ENCODE measurements at regions not wholly inside any gene's neighbourhood (a gene's known extent, or its start where the extent isn't known, plus 50 kb on each side); places are given as distances from the start of the nearest gene placed in this dataset.
"Not testable (repeated sequence)": the region's sequence is repeated elsewhere in the genome, so short reads cannot be mapped to it uniquely, and the experiment has no call there.

DNA sequence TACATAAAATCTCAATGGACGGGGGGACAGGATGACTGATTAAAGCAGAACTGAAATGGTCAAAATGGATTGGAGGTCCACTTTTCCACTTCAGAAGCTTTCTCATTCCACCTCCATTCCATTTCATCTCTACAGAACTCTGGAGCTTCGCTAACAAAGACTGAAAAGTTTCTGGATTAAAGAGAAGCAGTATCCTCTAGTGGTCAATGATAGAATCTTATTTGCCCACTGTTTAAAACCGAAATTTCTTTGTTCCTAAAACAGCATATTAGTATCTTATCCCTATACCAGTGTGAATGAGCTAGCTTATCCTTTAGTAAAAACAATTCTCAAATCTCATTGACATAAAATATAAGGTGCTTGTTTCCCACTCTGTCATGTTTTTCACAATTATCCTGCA, 890.6 kb downstream of the KCNT2 start:
- Mint-ChIP-seq H3K4me3 (no peak overlapping the region), H3K9me3 (no peaks in the 10 kb centered on the region), H3K4me1 (ENCODE audit: low read depth) (no peaks in the 10 kb centered on the region), H3K36me3 (ENCODE audit: low read depth) (no peaks in the 10 kb centered on the region), H3K27ac (no peak overlapping the region), H3K27me3 (ENCODE audit: low read depth) (no peaks in the 10 kb centered on the region)
- DNase-seq = no peak
- CTCF ChIA-PET = interaction anchor here (0.7 kb wide), 1 partner anchor 28 kb away, joined by 6 read pairs; no protein-coding TSS in a partner anchor
- intact Hi-C loops (cut with micrococcal nuclease) = no loop called here

DNA sequence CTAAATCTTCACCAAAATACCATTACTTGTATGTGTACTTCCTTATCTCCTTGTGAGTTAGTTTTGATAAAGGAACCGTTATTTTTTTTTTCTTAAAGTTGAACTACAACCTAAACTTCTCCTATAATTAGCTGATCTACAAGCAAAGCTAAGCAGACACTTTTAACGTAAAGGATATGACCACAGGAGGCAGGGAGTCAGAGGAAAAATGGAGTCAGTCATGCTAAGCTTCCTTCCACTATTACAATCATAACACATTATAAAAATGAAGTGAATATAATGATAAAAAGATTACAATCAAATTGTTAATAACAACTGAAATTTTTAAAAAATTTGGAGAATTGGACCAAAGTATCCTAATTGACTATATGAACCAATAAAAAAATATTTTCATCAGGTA, 892.6 kb downstream of the KCNT2 start:
- no peaks in the 10 kb centered on the region for H3K9me3 Mint-ChIP-seq
- no peak overlapping the region for H3K4me3 Mint-ChIP-seq
- intact Hi-C loops (cut with micrococcal nuclease) = no loop called here
- H3K4me1 Mint-ChIP-seq (ENCODE audit: low read depth) = no peaks in the 10 kb centered on the region
- DNase-seq = no peak
- H3K36me3 Mint-ChIP-seq (ENCODE audit: low read depth) = no peaks in the 10 kb centered on the region
- no peaks in the 10 kb centered on the region for H3K27me3 Mint-ChIP-seq (ENCODE audit: low read depth)
- CTCF ChIA-PET = no interaction called here
- H3K27ac Mint-ChIP-seq = no peak overlapping the region

DNA sequence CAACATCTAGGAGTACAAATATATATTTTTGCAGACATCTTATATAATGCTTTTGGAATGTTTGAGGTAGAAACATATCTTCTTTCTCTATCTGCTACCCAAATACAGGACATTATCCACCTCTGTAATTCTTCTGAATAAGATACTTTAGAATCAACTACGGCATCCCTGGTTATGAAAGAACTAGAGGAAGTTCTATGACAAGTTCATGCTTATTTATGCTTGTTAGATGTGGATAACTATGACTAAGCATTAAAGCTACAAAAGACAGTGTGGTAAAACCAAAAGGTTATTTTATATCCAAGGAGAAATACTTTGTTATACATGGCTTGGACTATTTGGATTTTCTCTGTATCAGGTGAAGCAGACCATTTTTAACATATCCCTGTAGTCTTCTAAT, 894.0 kb downstream of the KCNT2 start:
- Mint-ChIP-seq H3K9me3 (no peaks in the 10 kb centered on the region), H3K4me3 (no peak overlapping the region), H3K27ac (no peak overlapping the region), H3K36me3 (ENCODE audit: low read depth) (no peaks in the 10 kb centered on the region), H3K27me3 (ENCODE audit: low read depth) (no peaks in the 10 kb centered on the region), H3K4me1 (ENCODE audit: low read depth) (no peaks in the 10 kb centered on the region)
- intact Hi-C loops (cut with micrococcal nuclease) = no loop called here
- no peak for DNase-seq
- CTCF ChIA-PET = no interaction called here

DNA sequence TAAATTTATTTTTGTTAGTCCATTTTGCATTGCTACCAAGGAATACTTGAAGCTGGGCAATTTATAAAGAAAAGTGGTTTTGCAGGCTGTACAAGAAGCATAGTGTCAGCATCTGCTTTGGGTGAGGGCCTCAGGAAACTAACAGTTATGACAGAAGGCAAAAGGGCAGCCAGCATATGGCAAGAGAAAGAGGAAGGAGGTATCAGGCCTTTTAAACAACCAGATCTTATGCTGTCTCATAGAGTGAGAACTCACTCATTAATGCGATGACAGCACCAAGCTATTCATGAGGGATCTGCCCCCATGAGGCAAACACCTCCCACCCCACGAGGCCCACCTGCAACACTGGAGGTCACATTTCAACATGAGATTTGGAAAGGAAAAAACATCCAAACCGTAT, 898.4 kb downstream of the KCNT2 start:
- Mint-ChIP-seq H3K36me3 (ENCODE audit: low read depth) (no peaks in the 10 kb centered on the region), H3K4me3 (no peak overlapping the region), H3K9me3 (no peaks in the 10 kb centered on the region), H3K27ac (no peak overlapping the region), H3K27me3 (ENCODE audit: low read depth) (no peaks in the 10 kb centered on the region), H3K4me1 (ENCODE audit: low read depth) (no peaks in the 10 kb centered on the region)
- CTCF ChIA-PET = no interaction called here
- no peak for DNase-seq
- intact Hi-C loops (cut with micrococcal nuclease) = no loop called here

DNA sequence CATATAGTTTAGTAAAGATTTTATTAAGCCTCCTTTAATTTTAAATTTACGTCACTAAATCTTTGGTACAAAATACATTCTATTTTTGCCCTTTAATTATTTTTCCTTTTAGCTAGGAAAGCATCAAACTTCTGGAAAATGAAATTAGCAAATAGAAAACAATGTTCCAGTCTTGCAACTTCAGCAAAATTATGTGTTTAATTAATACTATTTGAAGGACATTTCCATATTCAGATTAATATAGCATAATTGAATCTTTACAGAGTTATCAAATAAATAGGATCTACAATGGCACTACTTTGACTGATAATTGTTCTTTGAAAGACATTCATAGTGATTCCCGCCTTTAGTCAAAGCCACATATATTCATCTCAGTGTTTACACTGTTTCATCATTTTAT, 904.2 kb downstream of the KCNT2 start:
- CTCF ChIA-PET = interaction anchor here (0.6 kb wide), 1 partner anchor 501 kb away, joined by 4 read pairs; no protein-coding TSS in a partner anchor
- H3K4me3 Mint-ChIP-seq = no peak overlapping the region
- H3K27me3 Mint-ChIP-seq (ENCODE audit: low read depth) = no peaks in the 10 kb centered on the region
- intact Hi-C loops (cut with micrococcal nuclease) = no loop called here
- H3K4me1 Mint-ChIP-seq (ENCODE audit: low read depth) = no peaks in the 10 kb centered on the region
- H3K36me3 Mint-ChIP-seq (ENCODE audit: low read depth) = no peaks in the 10 kb centered on the region
- no peak for DNase-seq
- no peak overlapping the region for H3K27ac Mint-ChIP-seq
- no peaks in the 10 kb centered on the region for H3K9me3 Mint-ChIP-seq

DNA sequence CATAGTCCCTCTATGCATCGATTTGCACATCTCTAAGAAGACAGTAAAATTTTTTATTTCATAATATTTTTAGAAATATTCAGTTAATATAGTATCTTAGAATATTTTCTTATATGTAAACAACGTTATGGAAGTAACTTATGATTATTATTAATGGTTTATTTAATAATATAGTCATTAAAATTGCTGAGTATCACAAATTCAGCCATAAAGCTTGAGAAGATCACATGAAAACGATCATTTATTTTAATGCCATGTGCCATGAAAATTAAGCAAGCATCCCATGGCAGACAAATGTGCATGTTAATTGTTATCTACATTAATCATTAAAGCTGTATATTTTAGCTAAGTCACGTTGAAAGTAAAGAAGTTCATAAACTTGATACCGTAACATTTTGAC, 907.1 kb downstream of the KCNT2 start:
- DNase-seq = no peak
- Mint-ChIP-seq H3K36me3 (ENCODE audit: low read depth) (no peaks in the 10 kb centered on the region), H3K27me3 (ENCODE audit: low read depth) (no peaks in the 10 kb centered on the region), H3K4me3 (no peak overlapping the region), H3K4me1 (ENCODE audit: low read depth) (no peaks in the 10 kb centered on the region), H3K27ac (no peak overlapping the region), H3K9me3 (no peaks in the 10 kb centered on the region)
- intact Hi-C loops (cut with micrococcal nuclease) = no loop called here
- CTCF ChIA-PET = no interaction called here

DNA sequence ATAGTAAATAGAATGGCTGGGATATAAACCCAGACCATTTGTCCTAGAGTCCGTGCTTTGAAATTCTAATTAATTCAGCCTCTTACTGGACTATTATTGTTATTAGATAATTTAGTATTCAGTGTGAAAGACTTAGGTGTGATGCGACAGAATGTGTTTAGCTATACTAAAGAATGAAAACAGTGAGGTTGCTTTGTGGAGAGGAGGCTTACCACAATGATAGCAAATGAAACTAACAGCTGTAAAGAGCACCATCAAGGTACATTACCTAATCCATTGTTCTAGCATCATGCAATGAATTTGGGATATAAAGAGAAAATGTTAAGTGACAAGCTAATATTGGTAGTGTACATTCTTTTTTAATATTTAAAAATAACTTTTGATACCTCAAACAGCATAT, 911.1 kb downstream of the KCNT2 start:
- Mint-ChIP-seq H3K4me1 (ENCODE audit: low read depth) (no peaks in the 10 kb centered on the region), H3K9me3 (no peaks in the 10 kb centered on the region), H3K27ac (no peak overlapping the region), H3K4me3 (no peak overlapping the region), H3K36me3 (ENCODE audit: low read depth) (no peaks in the 10 kb centered on the region), H3K27me3 (ENCODE audit: low read depth) (no peaks in the 10 kb centered on the region)
- CTCF ChIA-PET = no interaction called here
- DNase-seq = no peak
- intact Hi-C loops (cut with micrococcal nuclease) = no loop called here

DNA sequence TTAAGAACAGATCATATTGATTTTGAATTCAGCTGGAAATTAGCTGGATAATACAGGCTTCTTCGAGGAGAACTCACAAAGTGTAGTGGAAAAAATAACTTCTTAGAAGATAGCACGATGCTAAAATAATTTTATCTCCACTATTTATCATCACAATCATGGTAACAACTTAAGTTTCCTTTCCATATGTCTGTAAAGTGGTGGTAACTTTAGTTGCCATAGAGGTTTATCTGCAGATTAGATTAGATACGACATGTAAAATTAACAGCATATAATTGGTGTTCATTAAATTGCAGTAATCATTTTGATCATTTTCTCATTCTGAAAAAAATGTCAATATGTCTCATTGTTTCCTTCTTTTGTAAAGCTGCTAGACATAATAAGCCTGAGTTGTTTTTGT, 921.5 kb downstream of the KCNT2 start:
- no peaks in the 10 kb centered on the region for H3K9me3 Mint-ChIP-seq
- H3K36me3 Mint-ChIP-seq (ENCODE audit: low read depth) = no peaks in the 10 kb centered on the region
- H3K27ac Mint-ChIP-seq = no peak overlapping the region
- H3K27me3 Mint-ChIP-seq (ENCODE audit: low read depth) = no peaks in the 10 kb centered on the region
- H3K4me3 Mint-ChIP-seq = no peak overlapping the region
- intact Hi-C loops (cut with micrococcal nuclease) = no loop called here
- CTCF ChIA-PET = no interaction called here
- H3K4me1 Mint-ChIP-seq (ENCODE audit: low read depth) = no peaks in the 10 kb centered on the region
- DNase-seq = no peak

DNA sequence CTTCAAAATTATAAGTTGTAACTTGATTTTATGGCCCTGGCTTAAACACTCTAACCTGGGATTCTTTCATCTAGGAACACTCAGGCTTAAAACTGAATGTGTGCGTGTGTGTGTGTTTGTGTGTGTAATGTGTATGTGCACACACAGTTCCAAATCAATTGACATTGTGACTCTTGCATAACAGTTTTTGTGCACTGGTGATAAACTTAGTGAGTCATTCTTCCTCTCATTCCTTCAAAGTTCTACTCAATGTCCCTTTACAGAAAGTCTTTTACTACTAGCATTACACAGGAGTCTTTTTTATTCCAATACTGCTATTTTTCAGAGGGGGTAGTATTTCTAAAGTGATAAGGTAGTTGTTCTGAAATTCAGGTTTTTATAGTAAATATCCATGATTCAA, 943.6 kb downstream of the KCNT2 start:
- Mint-ChIP-seq H3K4me1 (ENCODE audit: low read depth) (no peaks in the 10 kb centered on the region), H3K4me3 (no peak overlapping the region), H3K27ac (no peak overlapping the region), H3K27me3 (ENCODE audit: low read depth) (no peaks in the 10 kb centered on the region), H3K36me3 (ENCODE audit: low read depth) (no peaks in the 10 kb centered on the region), H3K9me3 (no peaks in the 10 kb centered on the region)
- no peak for DNase-seq
- intact Hi-C loops (cut with micrococcal nuclease) = no loop called here
- CTCF ChIA-PET = no interaction called here

DNA sequence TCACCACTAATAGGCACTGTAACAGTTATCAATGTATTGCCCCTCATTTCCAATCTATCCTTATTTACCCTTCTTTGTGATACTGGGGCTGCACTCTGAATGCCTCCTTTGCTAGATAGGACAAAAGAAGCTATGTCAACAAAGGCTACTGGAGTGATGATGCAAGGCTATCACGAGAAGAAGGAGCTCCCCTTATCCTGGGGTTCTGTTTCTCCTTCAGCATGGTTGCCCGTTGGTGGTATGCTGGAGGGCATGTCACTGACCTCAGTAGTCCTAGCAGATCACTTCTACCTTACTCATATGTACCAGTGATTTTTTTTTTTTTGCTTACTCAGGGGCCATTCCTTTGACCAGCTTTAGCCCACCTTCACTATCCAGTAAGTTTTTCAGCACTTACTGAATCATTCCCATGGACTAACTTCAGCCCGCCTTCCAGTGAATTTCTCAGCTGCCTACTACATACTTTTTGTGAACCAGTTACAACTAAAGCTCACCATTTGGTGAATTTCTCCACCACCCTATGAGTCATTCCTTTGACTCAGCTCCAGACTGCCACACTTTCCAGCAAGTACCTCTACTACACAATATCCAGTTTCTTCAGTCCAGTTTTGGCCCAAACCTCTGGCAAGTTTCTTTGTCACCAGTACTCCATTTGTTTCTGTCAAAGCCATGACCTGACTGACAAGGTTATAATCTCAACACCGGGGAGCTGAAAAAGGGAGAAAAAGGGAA, 944.5 kb downstream of the KCNT2 start:
- CTCF ChIA-PET = no interaction called here
- no peak overlapping the region for H3K27ac Mint-ChIP-seq
- H3K4me3 Mint-ChIP-seq = no peak overlapping the region
- no peaks in the 10 kb centered on the region for H3K27me3 Mint-ChIP-seq (ENCODE audit: low read depth)
- no peaks in the 10 kb centered on the region for H3K36me3 Mint-ChIP-seq (ENCODE audit: low read depth)
- H3K4me1 Mint-ChIP-seq (ENCODE audit: low read depth) = no peaks in the 10 kb centered on the region
- DNase-seq = no peak
- intact Hi-C loops (cut with micrococcal nuclease) = no loop called here
- H3K9me3 Mint-ChIP-seq = no peaks in the 10 kb centered on the region

DNA sequence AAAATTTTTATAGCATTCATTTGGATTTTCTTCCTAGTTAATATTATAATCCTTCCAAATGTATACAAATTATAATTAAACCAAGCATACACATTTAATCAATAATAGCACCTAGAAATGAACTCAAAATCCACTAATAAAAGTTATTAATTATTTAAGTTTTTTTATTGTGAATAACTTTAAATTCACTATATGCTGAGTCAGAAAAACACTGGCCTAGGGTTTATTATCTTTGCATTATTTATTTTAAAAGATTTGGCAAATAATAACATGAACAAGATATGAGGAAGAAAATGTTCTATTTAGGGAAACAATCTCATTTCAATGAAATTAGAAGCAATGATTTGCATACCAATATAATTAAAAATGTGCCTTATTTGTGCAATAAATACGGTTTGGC, 951.5 kb downstream of the KCNT2 start:
- H3K4me3 Mint-ChIP-seq = no peak overlapping the region
- intact Hi-C loops (cut with micrococcal nuclease) = no loop called here
- no peaks in the 10 kb centered on the region for H3K27me3 Mint-ChIP-seq (ENCODE audit: low read depth)
- DNase-seq = no peak
- H3K4me1 Mint-ChIP-seq (ENCODE audit: low read depth) = no peaks in the 10 kb centered on the region
- CTCF ChIA-PET = no interaction called here
- H3K9me3 Mint-ChIP-seq = peaks cover 2% of the 10 kb centered on the region
- H3K27ac Mint-ChIP-seq = no peak overlapping the region
- H3K36me3 Mint-ChIP-seq (ENCODE audit: low read depth) = no peaks in the 10 kb centered on the region

DNA sequence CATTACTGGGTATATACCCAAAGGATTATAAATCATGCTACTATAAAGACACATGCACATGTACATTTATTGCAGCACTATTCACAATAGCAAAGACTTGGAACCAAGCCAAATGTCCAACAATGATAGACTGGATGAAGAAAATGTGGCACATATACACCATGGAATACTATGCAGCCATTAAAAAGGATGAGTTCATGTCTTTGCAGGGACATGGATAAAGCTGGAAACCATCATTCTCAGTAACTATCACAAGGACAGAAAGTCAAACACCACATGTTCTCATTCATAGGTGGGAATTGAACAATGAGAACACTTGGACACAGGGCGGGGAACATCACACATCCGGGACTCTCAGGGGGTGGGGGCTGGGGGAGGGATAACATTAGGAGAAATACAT, 959.4 kb downstream of the KCNT2 start:
- H3K4me3 Mint-ChIP-seq; CTCF ChIA-PET; DNase-seq; H3K4me1 Mint-ChIP-seq (ENCODE audit: low read depth); H3K27me3 Mint-ChIP-seq (ENCODE audit: low read depth); H3K36me3 Mint-ChIP-seq (ENCODE audit: low read depth); H3K27ac Mint-ChIP-seq; intact Hi-C loops (cut with micrococcal nuclease): not testable (repeated sequence)
- H3K9me3 Mint-ChIP-seq = peaks cover 15% of the 10 kb centered on the region

DNA sequence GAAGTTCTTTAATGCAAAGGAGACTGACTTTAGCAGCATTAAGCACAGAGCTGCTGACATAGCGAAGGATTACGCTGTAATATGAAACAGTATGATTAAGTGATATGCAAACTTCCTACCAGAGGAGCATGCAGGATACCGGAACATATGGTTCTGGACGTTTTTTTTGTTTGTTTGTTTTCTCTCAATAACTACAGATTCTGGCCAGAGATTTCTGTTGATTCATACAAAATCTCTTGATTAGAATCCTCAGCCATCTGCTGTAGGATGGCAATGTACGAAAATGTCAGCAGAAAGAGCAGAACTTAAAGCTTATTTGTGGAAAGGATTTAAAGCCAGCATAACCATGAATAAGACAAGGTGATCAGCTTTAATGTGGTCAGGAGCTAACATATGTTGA, 970.7 kb downstream of the KCNT2 start:
- H3K4me3 Mint-ChIP-seq = no peak overlapping the region
- H3K27me3 Mint-ChIP-seq (ENCODE audit: low read depth) = no peaks in the 10 kb centered on the region
- CTCF ChIA-PET = no interaction called here
- H3K9me3 Mint-ChIP-seq = no peaks in the 10 kb centered on the region
- no peaks in the 10 kb centered on the region for H3K4me1 Mint-ChIP-seq (ENCODE audit: low read depth)
- intact Hi-C loops (cut with micrococcal nuclease) = no loop called here
- H3K36me3 Mint-ChIP-seq (ENCODE audit: low read depth) = no peaks in the 10 kb centered on the region
- no peak overlapping the region for H3K27ac Mint-ChIP-seq
- DNase-seq = no peak
